Breast epithelium (tissue), 4 donors: ENCODE measurements at regions not wholly inside any gene's neighbourhood (a gene's known extent, or its start where the extent isn't known, plus 50 kb on each side); places are given as distances from the start of the nearest gene placed in this dataset.

ENCODE experiments used
- DNase-seq, 2 donors: peaks; one replicate each; pipeline ENCODE4 v3.0.0-alpha.2; 2019; ENCODE audit warnings: low spot score in 2 of 2
- H3K27ac ChIP-seq, 2 donors: fragments of 200-600 bp; sonication (generic) in 1 of 2; one replicate each; pipeline ENCODE4 v1.5.1; 2016 to 2019; ENCODE audit warnings: mild to moderate bottlenecking in 1 of 2
- H3K27me3 ChIP-seq, 2 donors: fragments of 200-600 bp; sonication (generic) in 1 of 2; one replicate each; pipeline versions ENCODE4 v1.5.1 to v1.6.0; 2017 to 2019; ENCODE audit warnings: control low read depth in 1 of 2, mild to moderate bottlenecking in 1 of 2
- H3K36me3 ChIP-seq: fragments of 200-600 bp; one replicate; pipeline ENCODE4 v1.5.1; 2019
- H3K4me1 ChIP-seq, 2 donors: fragments of 200-600 bp; sonication (generic); one replicate each; pipeline ENCODE4 v1.5.1; 2016 to 2019; ENCODE audit warnings: control low read depth in 1 of 2
- H3K4me3 ChIP-seq, 3 donors: fragments of 200-600 bp; sonication (generic); 1 replicate in 2 of 3; 2 replicates in 1 of 3; pipeline ENCODE4 v1.5.1; 2016 to 2019; ENCODE audit warnings: mild to moderate bottlenecking in 3 of 3, moderate library complexity in 2 of 3
- H3K9me3 ChIP-seq, 2 donors: fragments of 200-600 bp; sonication (generic) in 1 of 2; one replicate each; pipeline ENCODE4 v1.5.1; 2016 to 2019; ENCODE audit warnings: control low read depth in 1 of 2
- CTCF ChIP-seq, 3 donors: fragments of 450-650 bp; IDR thresholded peaks; one replicate each; pipeline ENCODE4 v1.5.1; 2016 to 2017; ENCODE audit warnings: antibody characterized with exemption in 3 of 3, mild to moderate bottlenecking in 3 of 3, moderate library complexity in 3 of 3
- POLR2A ChIP-seq: fragments of 450-650 bp; IDR thresholded peaks from one replicate; pipeline ENCODE4 v1.6.1; 2016; ENCODE audit warnings: antibody characterized with exemption, mild to moderate bottlenecking, moderate library complexity
- POLR2AphosphoS5 ChIP-seq, 3 donors: sonication (generic); formaldehyde crosslinking; IDR thresholded peaks; one replicate each; pipeline ENCODE4 v1.6.1; 2017; ENCODE audit warnings: antibody characterized with exemption in 3 of 3
- intact Hi-C: fragments of 100-400 bp; cut with DNase I; formaldehyde crosslinking; loops from one replicate; pipeline ENCODE4 v1.15.1; 2023; ENCODE audit warnings: low total_unique reads

DNA sequence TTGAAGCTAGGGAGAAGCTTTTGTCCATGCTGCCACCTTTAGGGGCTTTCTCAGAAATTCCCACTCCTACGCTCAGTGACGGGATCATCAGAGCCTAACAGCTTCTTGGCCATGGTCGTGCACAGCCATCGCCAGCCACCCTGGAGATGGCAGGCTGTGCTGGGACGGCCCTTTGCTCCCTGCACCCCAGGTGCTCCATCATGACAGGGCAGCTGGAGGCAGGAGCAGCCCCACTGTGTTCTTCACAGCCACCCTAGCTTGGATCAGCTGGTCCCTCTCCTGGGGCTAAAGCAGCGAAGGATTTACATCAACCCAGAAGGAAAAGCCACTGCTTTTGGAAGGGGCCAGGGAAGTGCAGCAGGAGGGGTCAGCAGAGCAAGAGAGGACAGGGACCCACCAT, 235.9 kb downstream of the LY86 start:
- peak in 1 of 2 donors; percentile 11 for DNase-seq
- no peaks in the 10 kb centered on the region for H3K27me3 ChIP-seq
- intact Hi-C loops: no loop called here
- H3K4me1 ChIP-seq: no peaks in the 10 kb centered on the region
- no peaks in the 10 kb centered on the region for H3K36me3 ChIP-seq
- H3K9me3 ChIP-seq: no peaks in the 10 kb centered on the region
- H3K27ac ChIP-seq: no peak overlapping the region
- no peak for TF ChIP-seq POLR2A
- TF ChIP-seq POLR2AphosphoS5 (IDR thresholded peaks at IDR 0.05): no peak
- TF ChIP-seq CTCF (IDR thresholded peaks at IDR 0.05): no peak
- H3K4me3 ChIP-seq: no peak overlapping the region

GRCh38 chr6:6825193-6825784, 236.8 kb downstream of the LY86 start:
- no peaks in the 10 kb centered on the region for H3K36me3 ChIP-seq
- H3K27me3 ChIP-seq: no peaks in the 10 kb centered on the region
- H3K4me3 ChIP-seq: no peak overlapping the region
- no peaks in the 10 kb centered on the region for H3K4me1 ChIP-seq
- intact Hi-C loops: no loop called here
- no peaks in the 10 kb centered on the region for H3K9me3 ChIP-seq
- TF ChIP-seq POLR2A: no peak
- no peak for TF ChIP-seq CTCF (IDR thresholded peaks at IDR 0.05)
- TF ChIP-seq POLR2AphosphoS5 (IDR thresholded peaks at IDR 0.05): no peak
- peak in 1 of 2 donors; percentile 19 for DNase-seq
- H3K27ac ChIP-seq: peak overlapping the region; percentile 13 to 61

DNA sequence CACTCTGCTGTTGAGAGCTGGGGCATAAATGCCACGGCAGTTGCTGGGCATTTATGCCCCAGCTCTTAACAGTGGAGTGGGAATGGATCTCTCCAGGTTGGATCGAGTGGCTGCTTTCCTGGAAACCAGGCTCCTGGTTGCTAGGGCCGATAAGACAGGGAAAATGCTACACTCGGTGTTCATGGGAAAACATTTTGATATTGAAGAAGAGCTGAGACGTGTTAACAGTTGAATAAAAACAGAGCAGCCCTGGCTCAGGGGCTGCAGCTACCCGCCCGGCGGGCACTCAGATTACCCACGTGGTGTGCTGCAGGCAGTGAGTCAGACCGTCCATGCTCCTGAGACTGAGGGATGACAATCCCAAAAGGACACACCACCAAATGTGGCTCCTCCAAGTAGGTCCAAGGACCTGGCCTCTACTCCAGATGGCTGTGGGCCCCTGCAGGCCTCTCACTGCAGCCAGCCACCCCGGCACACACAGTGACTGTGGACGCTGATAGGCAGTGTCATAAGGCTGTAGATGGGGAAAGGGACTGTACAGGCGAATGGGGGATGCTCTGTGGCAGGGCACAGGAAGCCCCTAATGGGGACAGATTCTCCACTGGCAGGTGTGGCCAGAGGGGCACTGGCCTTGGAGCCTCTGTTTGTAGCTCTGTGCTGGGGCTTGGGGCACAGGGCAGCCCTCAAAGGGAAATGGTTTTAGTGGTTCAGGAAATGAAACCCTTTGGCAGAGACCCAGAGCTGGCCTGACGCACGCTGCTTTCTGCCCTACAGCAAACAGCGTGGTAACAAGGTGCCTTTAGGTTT, 237.8 kb downstream of the LY86 start:
- intact Hi-C loops: no loop called here

DNA sequence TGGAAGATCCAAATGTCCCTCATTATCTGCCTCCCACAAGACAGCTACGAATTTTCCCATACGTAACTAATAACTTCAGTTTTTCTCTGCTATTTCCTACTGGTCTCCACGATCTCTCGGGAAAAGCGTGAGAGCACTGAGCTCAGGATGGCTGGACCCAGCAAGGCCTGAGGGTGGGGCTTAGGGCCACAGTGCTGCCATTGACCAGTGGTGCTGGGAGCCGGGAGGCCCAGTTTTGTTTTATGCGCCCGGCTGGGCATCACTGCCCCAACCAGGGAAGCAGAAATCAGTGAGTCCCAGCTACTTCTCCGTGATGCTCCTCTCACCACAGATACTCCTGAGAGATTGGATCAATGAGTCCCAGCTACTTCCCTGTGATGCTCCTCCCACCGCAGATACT, 238.4 kb downstream of the LY86 start:
- Histone ChIP-seq H3K9me3 (no peaks in the 10 kb centered on the region), H3K4me1 (no peaks in the 10 kb centered on the region), H3K27me3 (no peaks in the 10 kb centered on the region), H3K4me3 (no peak overlapping the region), H3K36me3 (no peaks in the 10 kb centered on the region), H3K27ac (peak overlapping the region; percentile 61 to 80)
- TF ChIP-seq CTCF (IDR thresholded peaks at IDR 0.05) (no peak), POLR2A (no peak), POLR2AphosphoS5 (IDR thresholded peaks at IDR 0.05) (no peak)
- intact Hi-C loops: no loop called here
- DNase-seq: no peak

More for the DNA sequence above, 237.8 kb downstream of the LY86 start:
- H3K27me3 ChIP-seq: no peaks in the 10 kb centered on the region
- no peaks in the 10 kb centered on the region for H3K9me3 ChIP-seq
- TF ChIP-seq POLR2AphosphoS5 (IDR thresholded peaks at IDR 0.05) (peak in 2 of 3 donors; percentile 11 to 43), CTCF (IDR thresholded peaks at IDR 0.05) (no peak), POLR2A (no peak)
- no peaks in the 10 kb centered on the region for H3K36me3 ChIP-seq
- peak overlapping the region; percentile 61 to 80 for H3K27ac ChIP-seq
- peak in 1 of 2 donors; percentile 58 for DNase-seq
- H3K4me3 ChIP-seq: no peak overlapping the region
- H3K4me1 ChIP-seq: no peaks in the 10 kb centered on the region
